GM19324 (cell line): ENCODE measurements at regions not wholly inside any gene's neighbourhood (a gene's known extent, or its start where the extent isn't known, plus 50 kb on each side); places are given as distances from the start of the nearest gene placed in this dataset.
"Not testable (repeated sequence)": the region's sequence is repeated elsewhere in the genome, so short reads cannot be mapped to it uniquely, and the experiment has no call there.

Experiments used
- ATAC-seq: cut with Tn5 transposase; IDR thresholded peaks from one replicate; pipeline ENCODE4 v1.9.1; 2021; ENCODE audit warnings: mild to moderate bottlenecking, moderate library complexity; ENCODE audit not compliant: unreplicated experiment, low FRiP score

DNA sequence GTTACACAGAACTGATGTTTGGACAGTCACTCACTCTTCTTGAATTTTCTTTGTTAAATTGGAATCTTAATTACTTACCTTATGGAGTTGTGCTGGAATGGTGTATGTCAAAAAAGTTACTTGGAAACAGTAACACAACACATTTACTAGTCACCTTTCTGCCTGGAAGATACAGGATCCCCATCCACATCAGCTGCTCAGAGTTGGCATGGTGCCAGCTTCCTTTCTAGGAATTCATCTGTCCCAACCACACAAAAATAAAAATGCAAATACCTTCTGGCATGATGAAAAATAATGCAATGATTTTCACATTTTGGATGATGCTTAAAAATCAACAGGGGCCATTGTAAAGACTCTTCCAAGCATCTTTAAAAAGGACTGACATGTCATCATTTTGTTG, 341.5 kb downstream of the TMEM38B start:
- no peak for ATAC-seq

DNA sequence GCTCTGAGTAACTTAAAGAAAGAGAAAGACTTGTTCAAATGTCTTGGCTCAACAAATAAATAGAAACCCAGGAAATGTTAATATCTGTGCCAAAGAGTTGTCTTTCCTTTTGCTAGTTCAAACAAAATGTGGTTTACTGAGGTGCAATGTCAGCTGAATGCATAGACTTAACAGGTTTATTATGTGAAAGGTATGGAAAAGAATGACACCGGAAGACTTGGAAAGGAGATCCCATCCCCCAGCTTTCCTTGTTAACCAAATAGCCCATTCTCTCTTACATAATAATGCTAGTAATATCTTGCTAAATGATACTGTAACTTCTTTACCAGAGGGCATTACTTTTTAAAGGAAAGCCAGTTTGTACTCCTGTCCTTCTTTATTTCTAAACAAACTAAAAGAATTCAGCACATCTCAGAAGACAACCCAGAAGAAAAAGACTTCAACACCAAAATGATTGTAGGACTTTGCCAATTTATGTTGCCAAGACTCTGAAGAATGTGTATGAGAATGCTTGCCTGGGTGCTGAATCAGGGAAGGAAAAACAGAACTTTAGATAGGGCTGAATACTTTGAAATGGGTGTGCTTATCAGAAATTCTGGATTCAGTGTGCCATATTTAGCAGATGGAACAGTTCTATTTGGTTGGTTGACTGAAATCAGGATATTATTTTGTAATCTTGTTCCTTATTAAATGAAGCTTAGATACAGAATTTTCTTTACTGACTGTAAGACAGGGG, 344.1 kb downstream of the TMEM38B start:
- ATAC-seq, result no peak

DNA sequence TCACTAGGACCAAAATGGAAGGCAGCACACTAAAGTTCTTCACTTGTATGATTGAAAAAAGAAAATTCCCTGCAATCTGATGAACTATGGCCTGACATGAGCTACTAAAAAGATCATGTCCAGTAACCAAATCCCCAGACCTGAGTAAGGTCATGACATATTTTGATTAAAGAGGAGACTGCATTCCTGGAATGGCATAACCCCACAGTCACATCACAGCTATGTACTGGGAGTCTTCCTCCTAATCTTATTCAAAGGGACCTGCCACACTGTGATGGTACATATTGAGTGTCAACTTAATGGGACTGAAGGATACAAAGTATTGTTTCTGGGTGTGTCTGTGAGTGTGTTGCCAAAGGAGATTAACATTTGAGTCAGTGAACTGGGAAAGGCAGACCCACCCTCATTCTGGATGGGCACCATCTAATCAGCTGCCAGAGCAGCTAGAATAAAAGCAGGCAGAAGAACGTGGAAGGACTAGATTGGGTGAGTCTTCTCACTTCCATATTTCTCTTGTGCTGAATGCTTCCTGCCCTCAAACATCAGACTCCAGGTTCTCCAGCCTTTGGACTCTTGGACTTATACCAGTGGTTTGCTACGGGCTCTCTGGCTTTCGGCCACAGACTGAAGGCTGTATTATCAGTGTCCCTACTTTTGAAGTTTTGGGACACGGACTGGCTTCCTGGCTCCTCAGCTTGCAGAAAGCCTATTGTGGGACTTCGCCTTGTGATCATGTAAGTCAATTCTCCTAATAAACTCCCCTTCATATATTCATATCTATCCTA, 345.0 kb downstream of the TMEM38B start:
- ATAC-seq, result no peak

DNA sequence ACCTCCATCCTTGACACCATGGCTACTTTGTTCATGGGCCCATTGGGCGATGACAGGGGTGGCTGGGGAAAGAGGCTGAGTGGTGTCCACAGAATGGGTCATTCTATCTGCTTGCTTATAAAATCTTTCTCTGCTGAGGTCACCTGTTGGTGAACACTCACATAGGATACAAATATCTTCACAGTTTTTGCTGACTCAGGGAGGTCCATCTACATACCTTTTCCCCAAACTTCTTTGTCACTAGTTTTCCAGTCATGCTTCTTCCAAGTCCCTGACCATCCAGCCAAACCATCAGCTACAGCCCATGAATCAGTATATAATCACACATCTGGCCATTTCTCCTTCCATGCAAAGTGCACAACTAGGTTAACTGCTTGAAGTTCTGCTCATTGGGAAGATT, 347.6 kb downstream of the TMEM38B start:
- ATAC-seq, result not testable (repeated sequence)

DNA sequence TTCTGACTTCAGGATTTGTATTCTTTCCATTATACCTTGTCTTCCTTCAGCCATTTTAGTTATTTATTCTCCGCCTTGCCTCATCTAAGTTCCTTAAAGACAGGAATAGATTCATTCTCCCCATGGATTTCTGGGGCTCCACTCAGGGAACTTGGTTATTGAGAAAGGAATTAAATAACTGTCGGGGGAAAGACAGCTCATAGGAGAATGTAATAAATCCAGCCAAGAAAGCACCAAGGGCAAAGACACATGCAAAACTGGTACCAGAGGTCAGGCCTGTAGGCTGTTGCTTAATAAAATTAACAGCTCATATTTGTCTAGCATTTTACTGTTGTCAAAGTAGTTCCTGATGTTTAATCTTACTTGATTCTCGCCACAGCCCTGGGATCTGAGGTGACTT, 357.2 kb downstream of the TMEM38B start:
- ATAC-seq, result no peak

DNA sequence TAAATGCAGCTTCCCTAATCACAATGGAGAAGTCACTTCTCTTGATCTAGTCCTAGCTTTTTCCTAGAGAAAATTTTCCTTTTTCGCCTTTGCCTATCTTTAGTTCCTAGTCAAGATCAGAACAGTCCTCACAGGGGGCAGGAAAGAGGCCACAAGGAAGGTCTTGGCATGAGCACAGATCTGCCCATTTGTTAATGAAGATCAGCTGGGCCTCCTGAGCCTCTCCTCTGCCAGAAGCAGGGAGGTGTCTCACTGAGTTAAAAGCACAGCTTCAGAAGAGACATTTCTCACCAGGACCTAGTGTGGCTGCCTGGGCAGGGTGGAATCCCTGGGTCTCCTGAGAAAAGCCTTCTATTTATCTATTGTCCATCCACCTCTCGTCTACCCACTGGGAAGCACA, 357.8 kb downstream of the TMEM38B start:
- ATAC-seq, result no peak

DNA sequence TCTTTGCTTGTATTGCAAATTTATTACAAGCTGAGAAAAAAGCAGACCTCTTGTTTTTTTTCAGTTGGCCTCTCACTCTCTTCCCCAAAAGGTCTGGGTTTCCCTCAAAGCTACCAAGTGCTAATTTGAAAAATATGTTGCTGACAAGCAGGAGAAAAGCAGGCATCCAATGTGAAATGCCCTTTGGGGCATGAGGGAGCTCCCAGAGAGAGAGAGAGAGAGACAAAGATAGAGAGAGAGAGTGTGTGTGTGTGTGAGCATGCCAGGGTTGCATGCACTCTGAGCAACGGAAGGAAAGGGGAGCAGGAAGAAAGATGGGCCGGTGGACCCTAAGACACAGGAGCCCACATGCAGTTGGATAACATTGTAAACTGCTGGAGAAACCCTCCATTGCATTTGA, 358.4 kb downstream of the TMEM38B start:
- no peak for ATAC-seq

DNA sequence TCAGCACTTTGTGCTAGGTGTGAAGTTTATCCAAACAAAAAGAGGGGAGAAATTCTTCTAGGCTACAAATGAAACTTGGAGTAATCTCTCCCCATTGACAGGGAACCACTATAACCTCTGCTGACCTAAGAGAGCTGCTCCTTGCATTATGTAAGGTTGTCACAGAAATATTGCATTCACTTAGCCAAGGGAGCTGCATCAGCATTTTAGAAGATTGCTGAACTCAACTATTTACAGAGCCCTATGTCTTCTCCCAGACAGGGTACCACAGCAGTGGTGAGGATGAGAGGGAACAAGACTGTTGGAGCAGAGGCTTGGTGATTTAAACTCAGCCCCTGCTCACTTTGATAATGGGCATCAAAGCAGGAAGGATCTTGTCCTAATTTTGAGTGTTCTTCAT, 362.0 kb downstream of the TMEM38B start:
- ATAC-seq, result no peak

DNA sequence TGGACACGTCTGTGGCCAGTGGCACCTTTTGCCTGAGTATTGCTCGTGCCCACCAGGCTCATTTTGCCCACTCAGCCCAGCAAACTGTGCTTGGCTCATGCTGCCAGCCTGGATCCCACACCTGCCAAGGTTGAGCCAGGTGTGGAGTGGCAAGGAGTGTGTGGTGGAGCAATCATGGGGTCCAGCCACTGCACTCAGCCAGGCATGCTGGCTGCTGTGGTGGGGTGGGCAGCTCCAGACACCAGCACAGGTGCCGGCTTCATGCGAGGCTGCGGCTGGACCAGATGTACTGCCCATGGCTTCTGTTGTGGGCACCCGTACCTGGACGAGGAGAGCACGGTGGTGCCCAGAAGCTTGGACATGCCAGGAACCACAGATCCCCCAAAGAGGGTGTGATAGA, 364.1 kb downstream of the TMEM38B start:
- no peak for ATAC-seq

DNA sequence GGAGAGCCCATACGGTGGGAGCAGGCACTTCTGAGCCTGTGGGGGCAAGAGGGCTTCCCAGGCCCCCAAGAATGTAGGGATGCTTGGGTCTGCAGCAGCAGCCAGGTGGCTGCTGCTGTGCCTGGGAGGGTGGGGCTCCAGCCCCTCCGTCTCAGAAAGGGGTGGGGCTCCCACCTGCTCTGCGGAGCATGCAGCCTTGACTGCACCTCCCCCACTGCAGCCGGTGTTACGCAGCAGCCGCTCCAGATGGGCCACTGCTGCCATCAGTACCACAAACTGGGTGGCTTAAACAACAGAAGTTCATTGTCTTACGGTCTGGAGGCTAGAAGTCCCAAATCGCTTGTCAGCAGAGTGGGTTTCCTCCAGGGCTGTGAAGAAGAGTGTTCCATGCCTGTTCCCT, 365.5 kb downstream of the TMEM38B start:
- no peak for ATAC-seq

DNA sequence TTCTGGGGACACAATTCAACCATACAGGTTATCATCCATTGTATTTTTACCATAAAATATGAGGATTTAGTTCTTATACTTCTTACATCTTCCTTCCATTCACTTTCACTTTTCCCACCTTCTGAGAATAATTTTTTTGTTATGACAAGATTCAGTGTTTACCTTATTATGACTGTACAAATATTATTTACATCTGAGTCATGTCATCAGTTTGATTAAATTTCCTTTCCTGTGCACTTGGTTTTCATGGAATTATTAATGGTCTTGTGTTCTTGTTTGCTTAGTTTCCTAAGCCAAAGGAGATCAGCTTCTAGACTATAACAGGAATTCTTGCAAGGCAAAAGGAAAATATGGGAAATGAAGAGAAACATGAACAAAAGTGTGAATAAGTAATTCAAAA, 366.5 kb downstream of the TMEM38B start:
- ATAC-seq, result no peak

DNA sequence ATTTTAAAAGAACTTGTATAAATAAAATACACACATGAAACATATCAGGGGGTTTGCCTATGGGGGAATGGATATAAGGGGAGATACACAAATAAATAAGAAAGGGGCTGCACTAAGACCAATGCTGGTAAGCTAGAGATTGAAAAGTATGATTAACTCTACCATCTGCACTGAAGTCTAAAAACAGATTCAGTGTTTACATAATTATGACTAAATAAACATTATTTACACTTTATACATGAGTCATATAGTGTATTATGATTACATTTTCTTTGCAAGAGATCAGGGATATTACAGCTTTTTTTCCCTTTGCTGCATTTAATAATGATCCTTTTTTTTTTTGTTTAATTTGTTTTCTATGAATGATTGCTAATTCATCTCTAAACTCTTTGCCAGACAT, 367.9 kb downstream of the TMEM38B start:
- ATAC-seq, result no peak

DNA sequence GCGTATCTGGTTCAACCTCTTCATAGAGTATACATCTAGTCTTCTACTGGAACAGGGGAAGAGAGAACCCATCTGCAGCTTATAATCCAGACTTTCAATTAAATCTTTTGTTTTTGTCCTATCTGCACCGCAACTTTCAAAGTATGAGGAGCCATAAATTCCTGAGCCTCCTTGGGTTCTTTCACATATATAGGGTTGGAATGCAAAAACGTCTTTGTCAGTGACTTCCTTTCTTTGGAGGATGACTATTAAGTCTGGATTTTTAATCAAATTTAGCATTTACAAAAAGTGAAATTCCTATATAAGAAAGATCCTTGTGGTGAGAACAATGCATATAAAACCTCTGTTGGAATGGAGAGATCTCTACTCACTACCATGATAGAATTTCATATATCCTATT, 370.8 kb downstream of the TMEM38B start:
- no peak for ATAC-seq

DNA sequence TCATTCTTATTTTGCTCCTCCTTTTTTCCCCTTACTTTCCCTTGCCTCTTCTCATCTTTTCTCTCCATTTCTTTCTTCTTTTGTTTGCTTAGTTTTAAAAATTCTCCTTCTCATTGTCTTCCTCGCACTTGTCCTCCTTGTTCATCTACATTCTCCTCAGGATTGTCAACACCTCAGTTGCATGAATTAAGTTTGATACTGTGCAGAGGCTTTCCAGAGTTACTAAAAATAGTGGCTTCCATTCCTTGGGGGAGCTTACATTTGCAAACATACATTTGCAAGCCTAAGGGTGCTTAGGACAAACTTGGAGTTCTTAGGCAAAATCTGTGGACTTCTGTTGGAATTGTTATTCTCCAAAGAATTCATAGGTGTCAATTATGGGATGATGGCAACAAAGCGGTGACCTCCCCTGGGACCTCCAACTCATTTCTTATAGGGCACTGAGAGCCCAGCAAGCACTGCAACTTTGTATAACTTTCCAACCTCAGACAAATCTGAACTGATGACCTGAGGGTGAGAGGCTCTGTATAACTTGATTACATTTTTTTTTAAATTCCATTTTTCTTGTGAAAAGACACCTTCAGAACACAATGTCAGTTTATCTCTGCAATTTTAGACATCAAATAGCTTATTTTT, 371.4 kb downstream of the TMEM38B start:
- ATAC-seq, result no peak

DNA sequence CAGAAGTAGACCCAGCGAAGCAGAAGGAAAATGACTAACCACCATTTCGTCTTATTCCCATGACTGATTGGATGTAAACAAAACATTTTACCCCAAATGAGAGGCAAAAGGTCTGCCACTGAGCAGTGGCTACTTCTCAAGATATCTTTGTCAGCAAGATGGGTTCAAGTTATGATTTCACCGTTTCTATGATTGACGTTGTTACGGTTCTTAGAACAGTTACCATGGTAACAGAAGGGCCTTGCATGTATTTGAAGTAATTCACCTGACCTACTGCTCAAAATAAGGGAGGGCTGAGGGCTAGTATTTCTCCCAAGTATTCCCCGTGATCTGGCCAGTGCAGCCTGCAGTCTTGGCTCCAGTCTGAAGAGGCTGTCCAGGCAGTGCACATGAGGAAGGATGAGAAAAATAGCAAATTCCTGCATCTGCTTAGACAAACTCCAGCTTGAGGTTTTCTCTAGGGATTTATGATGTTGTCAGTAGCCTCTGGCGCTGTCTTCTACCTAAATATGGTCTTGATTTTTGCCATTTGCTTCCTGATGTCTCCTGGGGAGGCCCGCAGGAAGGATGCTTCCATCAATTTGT, 372.7 kb downstream of the TMEM38B start:
- no peak for ATAC-seq

DNA sequence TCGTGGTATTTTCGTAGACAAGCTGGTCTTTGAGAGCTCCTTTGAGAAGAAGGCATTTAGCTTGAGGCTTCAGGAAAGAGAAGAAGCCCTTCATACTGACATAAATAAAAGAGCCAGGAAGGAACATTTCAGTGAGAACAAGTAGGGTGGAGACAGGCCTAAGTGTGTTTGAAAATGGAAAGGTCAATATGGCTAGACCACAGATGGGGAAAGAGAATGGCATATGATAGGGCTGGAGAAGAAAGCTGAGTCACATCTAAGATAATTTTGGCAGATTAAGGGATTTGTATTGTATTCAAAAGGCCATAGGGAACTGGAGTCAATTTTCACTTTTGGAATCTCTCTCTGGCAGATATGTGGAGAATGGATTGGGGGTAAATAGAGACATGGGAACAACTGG, 374.9 kb downstream of the TMEM38B start:
- no peak for ATAC-seq

DNA sequence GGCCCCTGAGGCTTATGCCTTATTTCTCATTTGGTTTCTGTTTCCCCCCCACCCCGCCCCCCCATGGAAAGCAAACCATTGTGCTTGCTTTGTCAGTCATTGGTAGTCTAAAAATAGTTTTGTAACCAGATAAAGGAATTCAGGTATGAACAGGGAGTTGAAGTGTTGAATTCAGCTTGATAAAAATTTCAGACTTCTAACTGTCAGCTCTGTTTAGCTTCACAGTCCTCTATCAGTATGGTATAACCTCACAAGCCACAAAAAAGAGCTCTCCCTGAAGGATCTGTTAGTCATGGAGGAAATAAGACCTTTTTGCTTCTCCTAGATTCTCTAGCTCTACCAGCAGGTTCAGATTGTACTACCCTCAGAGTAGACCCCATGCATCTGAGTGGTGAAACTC, 378.1 kb downstream of the TMEM38B start:
- no peak for ATAC-seq

DNA sequence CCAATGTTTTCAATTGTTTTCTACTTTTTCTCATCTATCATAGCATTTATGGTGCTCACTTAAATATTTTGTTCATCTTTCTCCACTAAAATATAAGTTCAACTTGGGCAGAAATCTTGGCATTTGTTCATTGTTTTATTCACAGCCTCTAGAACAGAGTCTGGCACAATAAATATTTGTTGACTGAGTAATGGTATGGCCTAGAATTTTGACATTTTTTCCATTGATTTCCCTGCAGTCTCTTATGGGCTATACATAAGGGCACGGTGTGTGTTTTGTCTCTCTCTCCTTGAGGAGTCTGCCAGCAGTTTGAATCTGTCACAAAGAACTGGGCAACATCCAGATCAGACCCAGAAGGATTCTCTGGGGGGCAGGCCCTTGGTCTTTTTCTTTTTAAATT, 379.7 kb downstream of the TMEM38B start:
- ATAC-seq, result no peak

DNA sequence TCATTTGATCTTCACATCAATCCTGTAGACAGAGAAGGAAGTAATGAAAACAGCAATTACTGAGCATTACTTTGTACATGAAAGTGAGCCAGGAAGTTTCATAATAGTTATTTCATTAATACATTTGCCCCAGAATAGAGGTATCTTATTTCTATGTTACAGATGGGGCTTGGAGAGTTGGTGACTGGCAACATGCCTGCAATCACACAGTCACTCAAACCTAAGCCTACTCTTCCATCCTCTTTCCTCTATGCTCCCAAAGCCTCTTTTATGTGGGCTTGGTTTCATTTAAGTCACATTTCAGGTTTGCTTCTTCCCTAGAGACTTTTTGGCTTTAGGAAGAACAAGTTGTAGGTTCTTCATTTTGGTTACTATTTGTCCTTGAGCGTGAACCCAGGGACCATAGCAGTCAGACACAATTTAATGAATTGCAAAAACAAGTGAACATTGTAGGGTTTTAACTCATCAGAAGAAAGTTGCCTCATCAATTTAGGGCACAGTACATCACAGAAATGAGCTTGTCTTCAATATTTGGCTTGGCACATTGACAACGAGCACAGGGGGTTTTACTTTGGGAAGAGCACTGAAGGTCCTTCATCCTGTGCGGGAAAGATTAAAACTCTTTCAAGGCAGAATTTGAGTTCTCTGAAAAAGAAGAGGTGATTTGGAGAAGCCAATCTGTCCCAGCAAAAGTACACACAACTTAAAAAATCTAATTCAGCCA, 381.1 kb downstream of the TMEM38B start:
- ATAC-seq, result no peak

DNA sequence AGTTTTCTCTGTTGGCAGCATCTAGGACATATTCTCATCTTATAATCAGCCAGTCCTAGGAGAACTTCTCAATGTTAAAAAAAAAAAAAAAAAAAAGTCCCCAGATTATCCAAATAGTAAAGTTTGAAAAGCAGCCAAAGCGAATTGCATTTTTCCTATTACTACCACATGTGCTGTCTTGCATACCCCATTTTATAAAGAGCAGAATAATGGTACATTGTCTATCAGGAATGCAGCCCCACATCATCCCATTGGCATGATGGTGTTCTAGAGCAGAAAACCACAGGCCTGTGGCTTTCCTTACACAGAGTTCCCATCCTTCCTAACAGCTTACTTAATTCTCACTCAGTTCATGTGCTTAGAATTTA, 381.6 kb downstream of the TMEM38B start:
- no peak for ATAC-seq

DNA sequence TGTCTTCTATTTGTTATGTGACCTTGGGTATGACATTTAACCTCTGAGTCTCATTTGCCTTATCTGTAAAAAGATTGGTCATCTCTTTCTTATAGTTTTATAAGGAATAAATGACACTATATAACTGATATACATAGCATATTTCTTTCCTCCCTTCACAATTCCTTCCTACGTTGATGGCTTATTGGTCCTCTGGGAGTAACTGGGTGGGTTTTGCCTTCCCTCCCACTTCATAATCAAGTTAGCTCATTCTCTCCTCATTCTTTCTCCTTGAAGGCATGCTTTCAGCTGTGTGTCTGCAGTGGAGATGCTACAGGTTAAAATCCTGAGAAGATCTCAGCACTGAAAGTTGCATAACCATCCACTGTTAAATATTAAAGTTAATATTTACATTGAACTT, 382.4 kb downstream of the TMEM38B start:
- no peak for ATAC-seq
